IMR-90 (cell line): ENCODE measurements at regions not wholly inside any gene's neighbourhood (a gene's known extent, or its start where the extent isn't known, plus 50 kb on each side); places are given as distances from the start of the nearest gene placed in this dataset.
A peak's percentile ranks its signal among the peaks of the same experiment; 100 is the strongest.

Experiments used
- BHLHE40 ChIP-seq: fragments of 150-350 bp; IDR thresholded peaks from 2 replicates; pipeline ENCODE4 v1.6.1; 2016; ENCODE audit warnings: mild to moderate bottlenecking, low read depth, low read length
- CEBPB ChIP-seq: IDR thresholded peaks from 2 replicates; pipeline ENCODE4 v1.6.1; 2012; ENCODE audit warnings: low read depth, low read length, improper control_type of control experiment
- CHD1 ChIP-seq: IDR thresholded peaks from 2 replicates; pipeline ENCODE4 v1.6.1; 2012; ENCODE audit warnings: low read depth, low read length, improper control_type of control experiment
- CTCF ChIP-seq: conservative IDR thresholded peaks from 2 replicates; pipeline ENCODE4 v1.5.1; 2012; ENCODE audit warnings: mild to moderate bottlenecking, low read depth, low read length, improper control_type of control experiment
- ELK1 ChIP-seq: fragments of 150-350 bp; IDR thresholded peaks from 2 replicates; pipeline ENCODE4 v1.6.1; 2016; ENCODE audit warnings: low read depth, mild to moderate bottlenecking, low read length, moderate library complexity, borderline replicate concordance
- FOS ChIP-seq: fragments of 150-350 bp; IDR thresholded peaks from 2 replicates; pipeline ENCODE4 v1.6.1; 2016; ENCODE audit warnings: low read depth, low read length
- MAFK ChIP-seq: IDR thresholded peaks from 2 replicates; pipeline ENCODE4 v1.6.1; 2012; ENCODE audit warnings: low read depth, low read length, improper control_type of control experiment
- MXI1 ChIP-seq: IDR thresholded peaks from 2 replicates; pipeline ENCODE4 v1.6.1; 2012; ENCODE audit warnings: low read depth, mild to moderate bottlenecking, low read length, moderate library complexity, borderline replicate concordance
- NFE2L2 ChIP-seq: fragments of 150-350 bp; IDR thresholded peaks from 2 replicates; pipeline ENCODE4 v1.6.1; 2016; ENCODE audit warnings: low read depth, mild to moderate bottlenecking, low read length
- POLR2A ChIP-seq: IDR thresholded peaks from 2 replicates; pipeline ENCODE4 v1.6.1; 2012; ENCODE audit warnings: mild to moderate bottlenecking, low read depth, low read length
- RAD21 ChIP-seq: IDR thresholded peaks from 2 replicates; pipeline ENCODE4 v1.6.1; 2012; ENCODE audit warnings: low read length, improper control_type of control experiment
- RFX5 ChIP-seq: IDR thresholded peaks from 2 replicates; pipeline ENCODE4 v1.8.0; 2012; ENCODE audit warnings: low read depth, mild to moderate bottlenecking, low read length, moderate library complexity
- SMC3 ChIP-seq: fragments of 150-350 bp; IDR thresholded peaks from 2 replicates; pipeline ENCODE4 v1.6.1; 2016; ENCODE audit warnings: low read depth, mild to moderate bottlenecking, antibody characterized with exemption, low read length, moderate library complexity
- USF2 ChIP-seq: fragments of 150-350 bp; IDR thresholded peaks from 2 replicates; pipeline ENCODE4 v1.6.1; 2017; ENCODE audit warnings: mild to moderate bottlenecking, antibody characterized with exemption, low read length, low read depth

- no peak for TF ChIP-seq FOS
- no peak for TF ChIP-seq CTCF
- no peak for TF ChIP-seq POLR2A
- no peak for TF ChIP-seq USF2
- TF ChIP-seq SMC3, result no peak
- TF ChIP-seq CEBPB, result no peak
- TF ChIP-seq ELK1, result no peak
- TF ChIP-seq RFX5, result no peak
- no peak for TF ChIP-seq BHLHE40
- no peak for TF ChIP-seq MXI1
- no peak for TF ChIP-seq RAD21
- TF ChIP-seq CHD1, result no peak
- peak; percentile 0; the same call in 1 of the 2 replicates for TF ChIP-seq MAFK
- TF ChIP-seq NFE2L2, result no peak
Observed at GRCh38 chr14:80056497-80056801, 154.9 kb downstream of the DIO2 start.
